DMS53 treated with DMSO at 0.1 percent for 48 hours (cell line): ENCODE measurements at regions not wholly inside any gene's neighbourhood (a gene's known extent, or its start where the extent isn't known, plus 50 kb on each side); places are given as distances from the start of the nearest gene placed in this dataset.

ENCODE experiments used
- DNase-seq: peaks from one replicate; lab custom pipeline; 2025; ENCODE audit not compliant: unreplicated experiment; lab: John Stamatoyannopoulos, UW

DNA sequence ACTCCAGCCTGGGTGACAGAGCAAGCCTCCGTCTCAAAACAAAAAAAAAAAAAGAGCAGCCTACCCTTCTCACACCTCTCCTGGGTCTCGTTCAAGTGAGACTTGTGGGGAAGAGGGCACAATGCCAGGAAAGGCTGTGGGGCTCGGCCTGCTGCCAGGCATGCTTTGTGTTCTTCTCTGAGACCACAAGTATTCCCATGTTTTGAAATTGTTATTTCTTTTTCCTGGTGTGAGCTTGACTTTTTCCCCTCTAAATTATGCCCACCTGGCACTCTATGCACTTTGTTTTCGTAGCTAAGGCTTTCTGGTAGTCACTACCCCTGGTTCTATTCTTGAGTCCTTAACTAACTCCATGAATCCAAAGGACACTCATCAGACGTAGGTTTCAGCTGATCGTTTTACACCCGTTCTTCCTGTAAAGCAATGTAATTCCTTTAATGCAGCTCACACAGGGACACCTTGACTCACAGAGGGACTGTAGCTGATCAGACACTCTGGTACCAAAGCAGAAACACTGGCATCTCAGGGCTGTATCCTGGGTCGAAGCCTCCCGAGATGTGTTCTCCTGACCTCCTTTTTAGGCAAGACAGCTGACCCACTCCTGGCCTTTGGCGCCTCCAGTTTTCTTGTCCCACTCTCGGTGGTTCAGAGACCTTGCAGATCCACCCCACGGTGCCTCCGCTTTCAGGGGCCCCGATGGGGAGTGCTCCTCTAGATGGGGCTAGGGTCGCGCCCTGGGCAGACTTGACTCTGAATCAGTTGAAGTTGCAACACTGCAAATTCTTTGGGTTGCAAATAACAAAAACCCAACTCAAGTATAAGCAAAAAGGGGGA lies 193.3 kb upstream of the AGAP1 start:
- DNase-seq = no peak

DNA sequence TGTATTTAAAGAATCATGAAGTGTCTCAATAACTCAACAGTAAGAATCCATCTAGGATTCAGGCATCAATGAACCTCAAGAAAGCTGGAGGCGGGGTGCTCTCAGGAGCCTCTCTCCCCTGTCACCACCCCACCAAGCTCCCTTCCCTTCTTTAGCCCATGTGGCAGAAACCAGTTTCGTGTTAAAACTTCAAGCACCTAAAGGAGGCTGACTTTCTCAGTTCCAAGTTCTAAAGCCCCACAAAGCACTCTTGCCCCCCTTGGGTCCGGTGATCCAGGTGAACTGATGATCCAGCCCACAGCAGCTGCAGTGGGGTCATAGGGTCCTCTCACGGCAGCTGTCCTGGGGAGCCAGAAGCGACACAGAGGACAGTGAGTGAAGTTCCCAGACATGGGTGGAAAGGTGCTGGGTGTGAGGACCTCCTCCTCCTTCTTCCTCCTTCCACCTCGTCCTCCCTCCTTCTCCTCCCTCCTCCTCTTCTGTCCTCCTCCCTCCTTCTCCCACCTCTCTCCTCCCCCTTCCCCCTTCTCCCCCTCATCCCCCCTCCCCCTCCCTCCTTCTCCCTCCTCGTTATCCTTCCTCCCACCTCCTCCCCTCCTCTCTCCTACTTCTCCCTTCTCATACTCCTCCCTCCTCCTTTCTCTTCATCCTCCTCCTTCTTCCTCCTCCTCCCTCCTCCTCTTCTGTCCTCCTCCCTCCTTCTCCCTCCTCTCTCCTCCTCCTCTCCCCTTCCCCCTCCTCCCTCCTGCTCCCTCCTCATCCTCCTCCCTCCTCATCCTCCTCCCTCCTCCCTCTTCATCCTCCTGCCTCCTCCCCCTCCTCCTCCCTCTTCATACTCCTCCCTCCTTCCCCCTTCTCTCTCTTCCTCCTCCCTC lies 192.4 kb upstream of the AGAP1 start:
- no peak for DNase-seq

DNA sequence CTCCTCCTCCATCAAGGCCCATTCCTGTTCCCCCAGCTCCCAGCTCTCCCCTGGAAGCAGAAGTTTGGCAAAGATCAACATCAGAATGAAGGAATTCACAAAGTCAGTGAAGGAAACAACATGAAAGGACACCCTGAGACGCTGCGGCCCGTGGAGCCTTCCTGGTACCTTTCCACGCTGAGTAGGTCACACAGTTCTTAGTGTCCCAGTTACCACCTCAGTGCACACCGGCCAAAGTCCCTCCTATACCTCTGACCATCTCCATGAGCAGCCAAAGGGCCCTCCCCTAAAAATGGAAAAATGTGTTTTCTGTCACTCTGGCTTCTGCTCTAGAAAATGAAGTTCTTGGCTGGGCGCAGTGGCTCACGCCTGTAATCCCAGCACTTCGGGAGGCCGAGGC lies 191.6 kb upstream of the AGAP1 start:
- DNase-seq = no peak

DNA sequence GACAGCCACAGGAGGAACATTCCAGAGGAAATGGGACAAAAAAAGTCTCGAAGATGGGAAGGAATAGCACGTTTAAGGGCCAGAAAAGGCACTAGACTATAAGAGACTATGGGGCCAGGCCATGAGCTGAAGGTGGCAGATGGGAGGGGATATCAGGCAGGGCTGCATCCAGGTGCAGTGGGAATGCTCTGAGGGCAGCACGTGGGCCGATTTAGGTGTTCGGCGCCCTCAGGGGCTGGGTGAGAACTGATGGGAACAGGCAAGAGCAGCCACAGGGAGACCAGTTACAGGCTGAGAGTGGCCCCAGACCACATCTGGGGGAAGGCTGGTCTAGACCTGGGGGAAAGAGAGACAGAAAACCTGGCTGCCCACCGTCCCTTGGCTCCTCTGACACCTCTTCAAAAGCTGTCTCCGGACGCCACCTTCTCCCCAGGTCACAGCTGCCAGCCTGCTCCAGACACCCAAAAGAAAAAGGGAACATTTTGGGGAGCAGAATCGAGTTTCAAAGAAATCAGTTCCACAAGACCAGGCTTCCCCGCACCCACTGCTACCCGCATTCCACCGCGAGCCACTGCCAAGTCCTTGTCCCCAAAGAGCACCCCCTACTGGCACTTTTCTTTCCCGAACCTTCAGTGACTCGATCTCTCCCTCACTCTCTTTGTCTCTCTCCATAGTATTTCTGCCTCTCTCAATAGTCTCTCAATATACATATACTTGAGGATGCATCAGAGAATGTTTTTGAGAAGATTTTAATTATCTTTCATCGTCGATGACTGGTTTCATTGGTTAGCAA lies 190.1 kb upstream of the AGAP1 start:
- no peak for DNase-seq

DNA sequence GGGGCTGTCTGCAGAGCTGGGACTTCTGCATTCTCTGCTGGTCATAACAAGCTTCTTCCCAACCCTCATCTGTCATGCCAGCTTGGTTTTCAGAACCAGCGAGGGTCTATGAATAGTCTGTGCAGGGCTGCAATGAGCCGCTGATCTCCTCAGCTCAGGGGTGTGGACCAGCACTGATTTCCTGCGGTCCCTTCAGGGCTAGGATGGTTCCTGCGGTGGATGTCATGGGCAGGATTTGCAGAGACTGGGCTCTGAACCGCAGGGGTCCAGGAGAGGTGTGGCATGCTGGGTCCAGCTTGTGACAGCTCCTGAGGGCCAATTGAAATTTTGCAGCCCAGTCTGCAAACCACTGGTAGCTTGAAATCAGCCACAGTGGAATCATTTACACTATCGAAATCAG lies 188.2 kb upstream of the AGAP1 start:
- no peak for DNase-seq

DNA sequence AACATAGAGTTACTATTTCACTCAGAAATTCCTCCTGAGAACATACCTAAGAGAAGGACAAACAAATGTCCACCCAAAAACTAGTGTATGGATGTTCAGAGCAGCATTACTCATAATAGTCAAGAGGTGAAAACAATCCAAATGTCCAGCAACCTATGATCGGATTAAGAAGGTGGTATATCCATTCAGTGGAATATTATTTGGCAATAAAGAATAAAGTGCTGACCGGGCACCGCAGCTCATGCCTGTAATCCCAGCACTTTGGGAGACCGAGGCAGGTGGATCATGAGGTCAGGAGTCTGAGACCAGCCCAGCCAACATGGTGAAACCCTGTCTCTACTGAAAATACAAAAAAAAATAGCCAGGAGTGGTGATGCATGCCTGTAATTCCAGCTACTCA lies 182.8 kb upstream of the AGAP1 start:
- DNase-seq = no peak

DNA sequence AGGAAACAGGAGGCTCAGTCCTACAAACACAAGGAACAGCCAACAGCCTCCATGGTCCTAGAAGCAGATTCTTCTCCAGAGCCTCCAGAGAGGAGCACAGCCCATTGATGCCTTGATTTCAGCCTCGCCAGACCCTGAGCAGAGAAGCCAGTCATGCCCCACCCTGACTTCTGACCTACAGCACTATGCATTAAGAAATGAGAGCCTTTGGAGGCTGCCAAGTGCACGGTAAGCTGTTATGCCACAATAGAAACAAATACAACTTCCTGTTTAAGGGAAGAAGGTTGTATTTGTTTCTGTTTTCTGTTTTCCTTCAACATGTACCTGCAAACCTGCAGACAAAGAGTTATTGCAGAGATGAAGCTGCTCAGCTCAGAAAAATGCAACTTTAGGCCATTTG lies 181.3 kb upstream of the AGAP1 start:
- DNase-seq = no peak

DNA sequence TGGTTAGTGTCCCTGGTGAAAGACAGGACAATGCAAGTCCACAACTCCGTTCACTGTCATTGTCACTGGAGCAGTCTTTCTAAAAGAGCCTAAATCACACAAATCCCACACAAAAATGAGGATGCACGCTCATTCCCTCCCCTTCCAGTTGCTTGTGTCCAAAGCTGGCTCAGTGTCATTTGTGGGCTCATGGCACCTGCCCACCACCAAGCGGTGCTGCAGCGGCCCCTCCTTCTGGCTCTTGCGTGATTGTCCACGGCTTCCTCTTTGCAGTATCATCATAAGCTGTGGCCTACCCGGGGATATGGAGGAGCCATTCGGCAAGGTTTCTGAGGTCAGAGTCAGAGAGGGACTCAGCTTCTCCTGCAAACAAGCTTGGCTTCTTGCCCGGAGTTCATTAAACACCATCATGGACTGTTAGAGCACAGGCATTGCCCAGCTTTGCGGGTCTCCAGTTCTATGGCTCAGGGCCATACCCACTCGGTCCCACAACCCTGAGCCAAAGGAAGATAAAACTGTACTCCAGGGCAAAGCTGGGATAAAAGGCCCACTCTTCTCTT lies 179.4 kb upstream of the AGAP1 start:
- no peak for DNase-seq

DNA sequence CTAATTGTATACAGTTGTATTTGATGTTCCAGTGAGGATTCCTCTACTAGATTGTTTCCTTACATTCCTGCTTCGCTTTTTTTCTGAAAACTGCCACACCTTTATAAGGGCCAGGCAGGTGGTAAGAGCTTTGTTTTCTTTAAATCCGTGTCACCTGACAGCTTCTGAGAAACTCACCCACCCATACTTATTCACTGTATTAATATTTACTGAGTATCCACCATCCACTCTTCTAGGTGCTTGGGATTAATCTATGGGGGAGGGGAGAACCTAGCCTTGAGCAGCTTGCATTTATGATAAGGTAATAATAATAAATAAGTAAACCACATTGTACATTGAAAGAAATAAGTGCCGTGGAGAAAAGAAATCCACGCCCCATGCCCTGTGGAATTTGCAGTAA lies 174.7 kb upstream of the AGAP1 start:
- peak; percentile 5 for DNase-seq

DNA sequence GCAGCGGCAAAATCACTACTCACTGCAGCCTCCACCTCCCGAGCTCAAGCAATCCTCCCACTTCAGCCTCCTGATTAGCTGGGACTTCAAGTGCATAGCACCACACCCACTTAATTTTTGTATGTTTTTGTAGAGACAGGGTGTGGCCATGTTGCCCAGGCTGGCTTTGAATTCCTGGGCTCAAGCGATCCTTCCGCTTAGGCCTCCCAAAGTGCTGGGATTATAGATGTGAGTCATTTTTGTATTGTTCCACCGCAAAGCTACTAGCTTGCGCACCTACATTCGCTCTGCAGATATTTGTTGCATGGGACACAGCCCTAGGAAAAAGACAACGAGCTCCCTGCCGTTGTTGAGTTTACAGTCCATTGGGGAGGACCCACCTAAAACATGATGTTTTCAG lies 173.5 kb upstream of the AGAP1 start:
- no peak for DNase-seq

DNA sequence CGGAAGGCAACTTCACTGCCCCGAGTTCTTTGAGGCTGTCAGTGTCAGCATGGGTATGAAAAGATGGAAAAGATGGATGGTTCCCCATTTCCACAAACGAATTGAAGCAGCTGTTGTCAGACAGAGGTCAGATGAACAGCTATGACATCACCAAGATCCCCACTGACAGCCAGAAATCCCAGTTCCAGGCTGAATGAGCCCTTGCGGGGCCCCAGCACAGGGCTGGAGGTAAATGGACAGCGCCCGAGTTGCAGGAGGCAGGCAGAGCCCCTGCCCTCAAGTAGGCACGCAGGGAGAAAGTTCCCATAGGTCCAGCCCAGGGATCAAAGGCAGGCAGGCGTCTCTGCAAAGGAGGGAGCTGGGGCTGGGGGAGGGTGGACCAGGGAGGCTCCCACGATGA lies 169.5 kb upstream of the AGAP1 start:
- DNase-seq = no peak

DNA sequence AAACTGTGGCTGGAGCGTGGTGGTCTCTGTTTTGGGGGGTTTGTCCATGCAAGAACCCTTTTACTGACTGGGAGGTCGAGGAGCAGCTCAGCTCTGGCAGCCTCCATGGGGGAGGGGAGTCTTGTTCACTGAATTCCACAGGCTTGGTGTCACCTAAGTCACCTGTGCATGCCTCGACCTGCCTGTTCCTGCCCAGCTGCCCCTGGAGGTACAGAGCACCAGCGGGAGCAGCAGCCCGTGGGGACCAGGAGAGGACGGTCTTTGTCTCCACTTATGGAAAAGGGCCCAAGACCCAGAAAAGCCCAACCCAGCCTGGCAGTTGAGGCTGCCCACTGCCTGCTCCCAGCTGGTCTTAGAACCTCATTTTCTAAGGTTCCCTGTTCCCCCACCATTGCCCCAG lies 168.7 kb upstream of the AGAP1 start:
- DNase-seq = no peak

DNA sequence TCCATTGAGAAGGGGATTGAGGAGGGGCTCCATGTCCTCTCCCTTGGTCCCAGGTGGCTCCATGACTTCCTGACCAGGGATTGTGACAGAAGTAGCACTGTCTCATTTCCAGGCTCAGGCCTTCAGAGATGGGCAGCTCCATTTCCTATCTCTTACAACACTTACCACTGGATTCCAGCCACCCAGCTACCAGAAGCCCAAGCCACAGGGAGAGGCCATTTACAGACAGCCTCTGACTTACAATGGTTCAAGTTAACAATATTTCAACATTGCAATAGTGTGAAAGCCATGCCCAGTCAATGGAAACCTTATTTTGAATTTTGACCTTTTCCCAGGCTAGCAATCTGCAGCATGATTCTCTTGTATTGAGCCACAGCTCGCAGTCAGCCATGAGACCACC lies 164.9 kb upstream of the AGAP1 start:
- DNase-seq = no peak

DNA sequence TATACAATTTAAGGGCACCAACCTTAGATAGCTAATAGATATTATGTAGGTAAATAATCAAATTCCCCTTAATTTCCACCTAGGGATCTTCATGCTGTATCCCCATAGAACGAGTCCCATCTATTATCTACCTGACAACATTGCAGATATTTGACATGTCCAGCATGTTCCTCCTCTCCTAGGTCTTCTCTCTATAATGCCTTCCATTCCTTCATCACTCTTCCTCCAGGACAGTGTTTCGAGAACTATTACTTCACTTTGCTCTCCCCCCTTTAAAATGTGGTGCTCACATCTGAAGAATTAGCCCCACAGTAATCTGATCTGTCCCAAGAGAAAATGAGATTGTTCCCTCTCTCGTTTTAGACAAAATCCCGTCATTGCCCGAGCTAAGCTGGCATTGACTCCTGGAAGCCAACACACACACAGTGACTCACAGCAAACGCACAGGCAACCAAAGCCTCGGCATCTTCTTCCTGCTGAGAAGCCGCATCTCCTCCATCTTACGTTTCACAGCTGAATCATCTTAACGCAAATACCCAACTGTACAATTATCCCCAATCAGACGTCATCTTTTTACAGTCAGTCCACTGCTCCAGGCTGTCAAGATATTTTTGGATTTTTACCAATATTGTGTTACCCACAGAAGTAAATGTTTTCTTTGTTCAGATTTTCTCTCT lies 162.9 kb upstream of the AGAP1 start:
- no peak for DNase-seq

DNA sequence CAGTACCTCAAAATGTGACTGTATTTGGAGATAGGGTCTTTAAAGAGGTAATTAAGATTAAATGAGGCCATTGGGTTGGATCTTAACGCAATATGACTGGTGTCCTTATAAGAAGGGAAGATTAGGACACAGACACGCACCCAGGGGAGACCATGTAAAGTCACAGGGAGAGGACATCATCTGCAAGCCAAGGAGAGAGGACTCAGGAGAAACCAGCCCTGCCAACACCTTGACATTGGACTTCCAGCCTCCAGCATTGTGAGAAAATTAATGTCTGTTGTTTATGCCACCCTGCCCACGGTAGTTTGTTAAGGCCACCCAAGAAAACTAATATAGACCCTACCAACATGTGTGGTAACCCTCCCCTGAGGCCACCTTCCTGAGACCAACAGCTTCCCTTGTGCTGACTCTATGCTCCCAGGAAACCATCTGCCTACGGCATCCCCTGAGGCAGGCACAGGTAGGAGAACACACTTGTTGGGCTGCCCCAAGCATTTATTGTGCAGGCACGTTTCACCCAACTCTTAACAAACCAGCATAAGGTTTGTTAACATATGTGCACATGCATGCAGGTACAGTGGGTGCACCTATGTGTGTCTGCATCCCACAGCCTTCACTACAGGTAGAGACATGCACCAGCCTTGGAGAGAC lies 161.5 kb upstream of the AGAP1 start:
- no peak for DNase-seq

DNA sequence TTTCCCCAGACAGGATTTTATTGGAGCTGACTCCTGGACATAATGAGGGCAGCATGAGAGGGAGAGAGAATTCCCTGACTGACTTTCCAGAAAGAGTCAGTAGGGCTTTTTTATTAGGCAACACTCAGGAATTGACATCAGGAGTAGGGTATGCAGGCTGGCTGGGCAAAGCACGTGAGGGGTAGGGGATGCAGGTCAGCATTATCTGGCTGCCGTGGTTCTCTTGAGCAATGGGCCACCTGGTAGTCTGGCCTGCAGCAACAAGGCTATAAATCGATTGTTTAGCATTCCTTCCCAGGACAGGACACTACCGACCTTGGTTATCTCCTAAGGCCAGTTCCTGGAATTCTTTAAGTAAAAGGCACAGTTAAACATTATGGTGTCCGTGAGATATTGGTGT lies 160.8 kb upstream of the AGAP1 start:
- DNase-seq = no peak

DNA sequence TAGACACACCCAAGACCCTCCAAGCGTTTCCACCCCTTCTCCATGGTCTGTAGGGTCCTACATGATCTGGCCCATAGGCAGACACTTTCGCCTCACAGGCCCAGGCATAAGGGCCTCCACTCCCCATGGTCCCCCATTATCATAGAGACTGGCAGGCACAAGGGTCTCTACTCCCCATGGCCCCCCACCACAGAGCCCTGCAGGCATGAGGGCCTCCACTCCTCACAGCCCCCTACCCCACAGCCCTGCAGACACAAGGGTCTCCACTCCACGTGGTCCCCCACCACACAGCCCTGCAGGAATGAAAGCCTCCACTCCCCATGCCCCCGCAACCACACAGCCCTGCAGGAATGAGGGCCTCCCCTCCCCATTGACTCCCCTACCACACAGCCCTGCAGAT lies 159.7 kb upstream of the AGAP1 start:
- no peak for DNase-seq

DNA sequence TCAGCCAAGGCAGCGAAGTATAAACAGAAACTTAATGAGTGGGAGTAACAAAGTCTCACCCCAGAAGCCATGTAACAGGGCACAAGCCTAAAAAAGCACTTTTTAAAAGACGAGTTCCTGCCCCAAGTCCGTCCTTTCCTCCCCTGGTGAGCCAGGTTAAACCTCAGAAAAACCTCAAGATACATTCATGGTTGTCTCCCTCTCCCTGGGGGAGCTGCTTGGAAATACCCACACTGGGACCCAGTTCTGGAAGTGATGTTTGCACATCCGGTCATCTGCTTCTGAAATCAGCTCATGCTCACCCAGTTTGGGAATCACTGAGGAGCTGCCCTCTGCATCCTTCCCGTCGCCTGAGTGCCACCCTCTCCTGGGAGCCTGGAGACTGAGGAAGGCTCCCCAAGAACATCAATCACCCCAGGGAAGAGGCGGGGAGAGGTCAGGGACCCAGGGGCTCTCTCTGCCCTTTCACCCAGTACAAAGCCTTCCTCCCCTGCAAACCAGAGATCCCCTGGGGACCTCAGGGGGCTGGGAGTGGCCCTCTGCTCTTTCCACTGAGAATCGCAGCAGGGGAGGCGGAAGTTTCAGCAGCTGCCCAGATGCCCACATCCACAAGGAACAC lies 150.6 kb upstream of the AGAP1 start:
- DNase-seq = no peak

DNA sequence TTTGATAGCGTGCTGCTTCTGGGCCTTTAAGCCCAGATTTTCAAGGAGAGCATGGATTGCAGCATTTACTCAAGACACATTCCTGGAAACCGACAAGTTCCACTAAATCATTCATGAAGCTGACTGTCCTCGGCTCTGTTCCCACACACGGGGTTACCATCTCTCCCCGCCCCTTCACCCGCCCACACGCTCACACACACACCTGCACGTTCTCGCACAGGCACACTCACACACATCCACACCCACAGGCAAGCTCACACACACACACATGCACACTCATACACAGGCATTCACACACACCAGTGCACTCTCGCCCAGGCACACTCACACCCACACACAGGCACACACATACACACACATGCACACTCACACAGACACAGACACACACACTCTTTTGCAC lies 150.0 kb upstream of the AGAP1 start:
- DNase-seq = no peak

DNA sequence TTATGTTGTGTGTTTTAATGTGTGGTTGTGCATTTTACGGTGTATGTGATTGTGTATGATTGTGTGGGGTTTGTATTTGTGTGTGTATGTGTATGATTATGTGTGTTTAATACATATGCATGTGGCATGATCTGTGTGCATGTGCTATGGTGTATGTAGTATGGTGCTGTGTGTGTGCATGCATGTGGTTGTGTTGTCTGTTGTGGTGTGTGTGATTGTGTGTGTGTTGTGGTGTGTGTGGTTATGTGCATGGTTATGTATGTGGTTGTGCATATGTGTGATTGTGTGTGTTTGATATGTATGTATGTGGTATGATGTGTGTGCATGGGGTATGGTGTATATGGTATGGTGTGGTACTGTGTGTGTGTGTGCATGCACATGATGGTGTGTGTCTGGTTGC lies 148.1 kb upstream of the AGAP1 start:
- no peak for DNase-seq
